ENCODE measurements at regions not wholly inside any gene's neighbourhood (a gene's known extent, or its start where the extent isn't known, plus 50 kb on each side); places are given as distances from the start of the nearest gene placed in this dataset.

- no peak for TF ChIP-seq CTCF (IDR thresholded peaks at IDR 0.05; ENCODE audit: insufficient read depth, missing control alignments)
- FAIRE-seq (no peak), DNase-seq (ENCODE audit: insufficient read length, low spot score) (no peak)
Measured at GRCh38 chr14:84882830-84883229, 647.1 kb upstream of the FLRT2 start.

DNA sequence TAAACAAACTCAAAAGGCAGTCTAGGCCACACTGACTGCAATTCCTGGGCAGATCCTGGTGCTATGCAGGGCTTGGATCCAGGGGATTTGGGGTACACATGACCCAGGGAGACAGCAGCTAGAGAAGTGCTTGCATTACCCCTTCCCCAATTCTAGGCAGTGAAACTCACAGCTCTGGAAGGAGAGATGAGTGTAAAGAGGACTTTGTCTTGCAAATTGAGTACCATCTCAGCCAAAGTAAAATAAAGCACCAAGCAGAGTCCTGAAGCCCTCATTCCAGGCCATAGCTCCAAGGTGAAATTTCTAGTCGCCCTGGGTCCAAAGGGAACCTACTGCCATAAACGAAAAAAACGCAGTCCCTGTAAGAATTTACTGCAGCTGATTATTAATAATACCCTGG, 644.9 kb upstream of the FLRT2 start:
- no peak for TF ChIP-seq CTCF (IDR thresholded peaks at IDR 0.05; ENCODE audit: insufficient read depth, missing control alignments)
- DNase-seq (ENCODE audit: insufficient read length, low spot score): no peak
- no peak for FAIRE-seq

DNA sequence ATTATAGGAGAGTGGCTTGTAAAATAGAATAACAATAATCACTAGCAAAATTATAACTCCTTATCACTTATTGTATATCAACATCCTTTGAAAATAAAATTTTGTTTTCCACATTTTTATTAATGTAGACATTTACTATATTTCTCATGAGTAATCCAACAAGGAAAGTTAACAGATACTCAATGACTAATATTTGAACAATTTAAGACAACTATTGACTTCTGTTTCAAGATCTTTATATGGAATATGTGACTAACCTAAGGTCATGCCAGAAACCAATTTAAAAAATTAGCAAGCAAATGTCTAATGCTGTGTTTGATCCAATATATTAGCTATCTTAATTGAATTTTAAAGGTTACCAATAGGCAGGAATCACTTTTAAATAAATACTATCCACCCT, 638.5 kb upstream of the FLRT2 start:
- no peak for TF ChIP-seq CTCF (IDR thresholded peaks at IDR 0.05; ENCODE audit: insufficient read depth, missing control alignments)
- FAIRE-seq: no peak
- DNase-seq (ENCODE audit: insufficient read length, low spot score): no peak

GRCh38 chr14:84894254-84894653, 635.7 kb upstream of the FLRT2 start:
- peak; percentile 11 for FAIRE-seq
- no peak for DNase-seq (ENCODE audit: insufficient read length, low spot score)

DNA sequence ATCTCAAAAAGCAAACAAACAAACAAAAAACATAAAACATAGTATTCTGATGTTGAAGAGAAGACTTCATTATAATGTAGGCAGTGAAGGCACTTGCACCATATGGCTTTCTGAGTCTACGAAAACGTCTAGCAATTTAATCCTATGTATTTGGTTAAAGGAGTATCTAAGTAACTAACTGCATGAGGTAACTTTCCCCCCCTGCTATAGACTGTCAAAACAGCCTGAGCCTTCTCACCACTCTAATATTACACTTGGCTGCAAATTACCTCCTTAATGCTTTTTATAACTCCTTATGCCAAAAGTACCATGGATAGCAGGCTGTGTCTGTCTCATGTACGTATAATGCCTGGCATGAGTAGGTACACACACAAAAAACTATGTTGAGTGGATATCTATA, 607.6 kb upstream of the FLRT2 start:
- FAIRE-seq (no peak), DNase-seq (ENCODE audit: insufficient read length, low spot score) (no peak)
- TF ChIP-seq CTCF (IDR thresholded peaks at IDR 0.05; ENCODE audit: insufficient read depth, missing control alignments): no peak

More at GRCh38 chr14:84894254-84894653, 635.7 kb upstream of the FLRT2 start:
- TF ChIP-seq CTCF (IDR thresholded peaks at IDR 0.05; ENCODE audit: insufficient read depth, missing control alignments): no peak

DNA sequence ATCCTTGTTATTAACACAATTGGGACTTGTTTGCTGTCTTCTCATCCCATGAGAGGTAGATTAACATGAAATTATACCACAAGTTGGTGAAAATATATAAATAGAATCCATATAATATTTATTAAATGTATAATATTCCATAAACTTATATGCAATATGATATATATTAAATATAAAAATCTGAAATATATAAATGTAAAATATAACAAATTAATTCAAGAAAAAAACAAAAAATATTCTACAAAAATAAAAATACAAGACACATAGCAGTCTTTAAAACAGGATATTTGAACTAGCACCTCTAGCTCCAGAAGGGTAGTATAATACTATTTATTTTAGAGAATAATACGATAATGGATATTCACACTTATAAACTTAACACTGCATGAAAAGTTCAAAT, 603.3 kb upstream of the FLRT2 start:
- FAIRE-seq (no peak), DNase-seq (ENCODE audit: insufficient read length, low spot score) (no peak)
- no peak for TF ChIP-seq CTCF (IDR thresholded peaks at IDR 0.05; ENCODE audit: insufficient read depth, missing control alignments)

GRCh38 chr14:84927096-84927827, 602.7 kb upstream of the FLRT2 start:
- DNase-seq (ENCODE audit: insufficient read length, low spot score): no peak
- no peak for TF ChIP-seq CTCF (IDR thresholded peaks at IDR 0.05; ENCODE audit: insufficient read depth, missing control alignments)
- peak; percentile 44 for FAIRE-seq
